Activated CD4-positive, alpha-beta T cell treated with anti-CD3 and anti-CD28 coated beads for 24 hours (primary cell): ENCODE measurements at regions not wholly inside any gene's neighbourhood (a gene's known extent, or its start where the extent isn't known, plus 50 kb on each side); places are given as distances from the start of the nearest gene placed in this dataset.
A peak's percentile ranks its signal among the peaks of the same experiment; 100 is the strongest.

ENCODE experiments used
- DNase-seq, 2 donors: peaks; one replicate each; pipeline ENCODE4 v3.0.0-alpha.2; 2020; ENCODE audit warnings: low read depth in 2 of 2

DNA sequence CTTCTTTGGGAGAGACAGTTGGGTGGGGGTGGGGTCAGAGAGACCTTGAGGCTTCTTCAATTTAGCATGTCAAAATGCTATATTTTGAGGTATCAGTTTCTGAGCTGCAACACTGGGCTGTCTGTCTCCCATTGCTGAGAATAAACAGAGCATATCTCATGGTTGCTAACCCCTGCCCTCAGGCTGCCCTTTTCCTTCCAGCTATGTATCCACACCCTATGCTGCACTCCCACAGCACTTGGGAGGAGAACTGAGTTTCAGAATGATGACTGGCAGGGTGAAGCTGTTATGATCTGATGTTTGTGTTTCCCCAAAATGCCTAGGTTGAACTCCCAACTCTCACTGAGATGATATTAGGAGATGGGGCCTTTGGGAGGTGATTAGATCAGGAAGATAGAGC lies 794.0 kb downstream of the RNF144A start:
- DNase-seq: no peak

DNA sequence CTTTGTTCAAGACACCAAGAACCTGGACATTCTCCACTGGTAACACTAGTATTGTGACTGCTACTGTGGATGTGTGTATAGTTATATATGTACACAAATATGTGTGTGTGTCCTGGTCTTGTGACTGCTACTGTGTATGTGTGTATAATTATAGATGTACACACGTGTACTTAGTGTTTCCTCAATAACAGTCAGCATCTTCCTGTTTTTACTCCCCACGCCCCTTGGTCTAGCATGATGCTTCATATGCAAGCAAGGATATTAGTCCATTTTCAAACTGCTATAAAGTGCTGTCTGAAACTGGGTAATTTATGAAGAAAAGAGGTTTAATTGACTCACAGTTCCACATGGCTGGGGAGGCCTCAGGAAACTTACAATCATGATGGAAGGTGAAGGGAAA lies 802.7 kb downstream of the RNF144A start:
- no peak for DNase-seq

DNA sequence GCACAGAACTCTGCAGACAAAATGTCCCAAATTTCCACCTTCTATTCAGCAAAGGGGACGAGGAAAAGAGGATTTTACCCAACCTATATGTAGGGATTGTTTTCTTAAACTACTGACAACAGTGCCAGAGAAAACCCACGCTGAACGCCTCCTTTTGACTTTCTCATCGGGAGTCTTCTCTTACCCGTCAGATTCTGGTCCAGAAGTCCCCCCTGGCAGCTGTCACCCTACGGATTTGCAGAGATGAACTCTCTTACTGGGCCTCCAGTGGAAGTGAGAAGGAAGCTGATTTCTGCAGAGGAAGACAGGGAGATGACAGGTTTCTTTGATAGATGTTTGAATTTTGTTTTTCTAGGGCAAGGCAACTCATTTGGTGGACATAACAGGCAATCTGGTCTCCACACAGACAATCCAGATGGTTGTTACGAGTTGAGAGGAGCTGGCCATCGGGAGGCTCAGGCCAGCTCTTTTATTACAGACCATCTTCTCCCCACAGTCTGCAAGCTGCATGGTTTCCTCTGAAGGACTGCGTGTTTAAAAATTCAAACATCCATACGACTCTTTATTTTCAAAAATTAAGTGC lies 804.3 kb downstream of the RNF144A start:
- no peak for DNase-seq

DNA sequence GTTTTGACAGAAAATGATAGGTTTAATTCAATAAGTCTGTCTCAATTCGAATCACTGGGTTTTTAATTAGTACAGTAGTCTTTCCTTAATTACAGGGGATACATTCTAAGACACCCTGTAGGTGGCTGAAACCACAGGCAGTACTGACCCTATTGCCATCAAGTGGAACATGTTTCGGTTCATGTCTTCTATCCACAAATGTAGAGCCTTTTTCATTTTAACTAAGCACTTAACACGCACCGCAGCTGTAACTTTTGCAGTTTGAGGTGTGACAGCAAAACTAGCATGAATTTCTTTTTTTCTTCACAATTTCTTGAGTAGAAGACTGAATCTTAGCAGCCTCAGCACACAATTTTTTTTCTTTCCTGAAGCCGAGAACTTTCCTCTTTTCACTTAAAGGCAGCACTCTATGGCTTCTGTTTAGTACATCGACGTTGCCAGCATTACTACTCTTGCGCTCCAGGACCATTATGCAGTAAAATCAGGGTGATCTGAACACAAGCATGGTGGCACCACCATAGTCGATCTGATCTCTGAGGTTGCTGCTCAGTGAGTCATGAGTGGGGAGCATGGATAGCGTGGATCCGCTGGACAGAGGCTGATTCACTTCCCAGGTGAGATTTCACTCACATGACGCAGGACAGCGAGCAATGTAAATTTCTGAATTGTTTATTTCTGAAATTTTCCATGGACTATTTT lies 805.1 kb downstream of the RNF144A start:
- no peak for DNase-seq

DNA sequence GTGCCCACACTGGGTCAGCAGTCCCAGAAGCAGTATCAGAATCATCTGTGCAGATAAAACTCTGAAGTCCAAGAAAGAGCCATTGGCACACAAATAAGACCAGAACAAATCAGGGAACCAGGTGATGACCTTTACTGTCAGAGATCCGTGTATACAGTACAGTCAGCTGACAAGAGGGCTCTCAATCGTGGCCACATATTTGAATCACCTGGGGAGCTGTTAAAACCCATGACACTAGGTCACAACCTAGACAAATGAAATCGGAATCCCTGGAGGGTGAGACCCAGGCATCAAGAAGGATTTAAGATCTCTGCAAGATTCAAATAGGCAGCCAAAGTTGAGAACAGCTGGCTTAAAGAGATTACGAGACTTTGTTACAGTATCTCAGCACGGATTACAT lies 807.1 kb downstream of the RNF144A start:
- no peak for DNase-seq

DNA sequence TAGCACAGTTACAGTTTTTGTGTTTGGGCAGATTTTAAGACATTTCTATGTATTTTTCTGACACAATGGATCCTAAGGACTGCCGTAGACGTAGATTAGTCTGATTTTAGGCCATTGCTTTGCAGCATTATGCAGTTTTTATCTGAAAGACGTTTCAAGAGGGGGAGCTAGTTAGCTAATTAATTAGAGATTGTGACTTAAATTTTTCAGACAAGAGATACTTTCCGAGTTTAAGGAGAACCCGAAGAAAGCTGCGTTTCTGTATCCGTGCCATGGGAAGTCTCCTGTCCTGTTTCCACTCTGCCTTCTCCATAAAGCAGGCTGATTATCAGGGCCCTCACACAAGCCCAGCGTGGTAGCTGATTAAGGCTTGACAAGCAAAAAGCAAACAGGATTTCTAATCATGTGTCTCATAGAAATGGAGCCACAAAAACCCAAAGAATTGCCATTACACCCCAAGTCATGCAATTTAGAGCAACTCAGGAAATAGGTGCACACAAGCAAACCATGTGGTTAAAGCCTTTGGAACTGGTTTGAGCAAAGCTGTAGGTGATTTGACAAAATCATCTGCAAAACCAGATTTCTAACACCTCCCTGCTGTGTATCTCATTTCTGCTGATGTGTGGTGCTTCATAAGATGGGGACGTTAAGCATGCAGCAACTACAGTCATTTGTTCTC lies 808.1 kb downstream of the RNF144A start:
- DNase-seq: no peak

DNA sequence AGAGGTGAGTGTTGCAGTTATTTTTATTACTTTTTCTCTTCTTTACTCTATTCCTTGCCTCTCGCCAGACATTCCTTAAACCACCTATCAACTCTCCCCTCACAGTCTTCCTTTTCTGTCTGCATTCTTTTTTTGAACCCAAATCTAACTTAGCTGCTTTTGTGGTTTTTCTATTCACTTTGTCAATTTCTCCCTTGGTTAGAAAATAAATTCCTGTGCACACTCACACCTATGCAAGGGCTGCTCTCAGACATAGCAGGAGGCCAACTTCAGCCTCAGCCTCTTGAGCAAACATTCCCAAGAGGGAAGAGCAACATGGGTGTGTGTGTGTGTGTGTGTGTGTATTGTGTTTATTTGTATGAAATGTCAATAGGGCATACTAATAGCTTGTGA lies 808.6 kb downstream of the RNF144A start:
- no peak for DNase-seq

DNA sequence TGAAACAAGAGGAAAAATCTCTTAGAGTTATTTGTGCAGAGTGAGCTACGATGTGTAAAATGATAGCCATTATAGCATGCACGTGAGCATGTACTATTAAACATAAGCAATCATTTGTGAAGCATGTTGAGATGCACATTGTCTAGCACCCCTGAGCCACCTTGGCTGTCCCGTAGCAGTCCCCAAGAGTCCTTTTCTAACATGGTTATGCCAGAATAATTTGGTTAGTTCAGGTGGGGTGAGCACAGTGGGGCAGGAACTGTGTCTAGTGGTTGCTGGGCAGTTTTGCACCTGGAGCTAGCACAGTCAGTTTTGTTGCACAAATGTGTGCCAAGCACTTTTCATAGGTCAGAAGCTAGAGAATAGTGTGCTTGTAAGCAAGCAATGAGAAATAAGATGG lies 809.8 kb downstream of the RNF144A start:
- DNase-seq: no peak

DNA sequence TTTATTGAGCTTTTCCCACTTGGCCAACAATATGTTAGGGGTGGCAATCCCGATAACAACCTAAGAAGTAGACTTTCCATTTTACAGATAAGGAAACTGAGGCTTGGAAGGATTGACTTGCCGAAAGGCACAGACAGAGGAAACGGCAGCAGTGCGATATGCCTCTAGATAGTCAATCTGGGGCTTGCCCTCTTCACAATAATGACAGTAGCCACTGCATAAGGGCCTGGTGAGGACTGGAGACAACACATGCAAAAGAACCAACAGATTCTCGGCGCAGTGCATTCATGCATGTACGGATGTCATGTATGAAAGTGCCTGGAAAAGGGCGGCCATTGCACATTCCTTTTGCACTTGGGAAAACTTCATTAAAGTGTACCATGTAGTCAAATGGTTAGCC lies 811.2 kb downstream of the RNF144A start:
- DNase-seq: no peak

DNA sequence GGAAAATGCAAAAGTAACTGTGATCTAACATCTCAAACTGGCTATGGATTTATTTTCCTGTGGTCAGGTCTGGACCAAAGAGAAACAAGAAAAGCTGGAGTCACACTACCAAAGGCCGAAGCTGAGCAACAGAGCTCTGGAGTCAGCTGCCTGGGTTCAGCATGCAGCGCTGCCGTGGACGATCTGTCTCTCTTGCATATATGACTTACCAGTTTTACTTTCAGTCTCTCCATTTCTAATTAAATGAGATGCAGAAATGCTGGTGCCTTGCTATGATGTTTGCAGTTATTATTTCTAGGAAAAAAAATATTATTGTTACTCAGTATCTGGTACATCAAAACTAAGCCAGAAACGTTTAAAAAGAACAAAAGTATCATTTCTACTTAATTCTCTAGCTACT lies 813.2 kb downstream of the RNF144A start:
- DNase-seq: peak in 1 of 2 donors; percentile 17

DNA sequence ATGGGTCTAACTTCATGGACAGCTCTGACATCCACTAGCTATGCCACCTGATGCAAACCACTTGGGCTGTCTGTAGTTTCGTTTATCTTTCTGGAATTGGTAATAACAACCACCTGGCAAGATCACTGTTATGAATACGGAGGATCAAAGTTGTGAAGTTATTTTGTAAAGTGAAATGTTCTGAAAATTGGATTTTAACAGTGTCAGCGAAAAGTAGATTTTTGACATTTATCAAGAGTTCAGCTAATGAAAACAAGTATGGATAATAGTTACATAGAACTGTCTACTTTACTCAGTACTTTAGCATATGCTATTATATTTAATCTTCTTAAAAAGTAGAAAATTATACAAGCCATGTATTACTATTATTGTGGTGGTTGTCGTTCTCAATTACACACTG lies 813.8 kb downstream of the RNF144A start:
- no peak for DNase-seq

DNA sequence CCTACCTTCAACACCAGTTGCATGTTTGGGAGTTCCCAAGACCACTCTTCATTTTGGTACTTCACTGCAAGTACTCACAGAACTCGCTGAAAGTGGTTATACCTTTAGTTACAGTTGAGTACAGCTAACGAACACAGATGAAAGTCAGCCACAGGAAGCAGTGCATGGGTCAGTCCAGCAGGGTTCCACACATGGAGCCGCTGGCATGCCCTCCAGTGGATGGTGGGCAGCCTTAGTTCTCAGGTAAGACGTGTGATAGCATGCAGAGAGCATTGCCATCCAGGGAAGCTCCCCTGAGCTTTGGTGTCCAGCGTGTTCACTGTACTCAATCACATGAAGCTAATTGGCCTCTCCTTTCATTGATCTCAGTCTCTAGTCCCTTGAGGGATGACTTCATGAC lies 815.3 kb downstream of the RNF144A start:
- DNase-seq: no peak

DNA sequence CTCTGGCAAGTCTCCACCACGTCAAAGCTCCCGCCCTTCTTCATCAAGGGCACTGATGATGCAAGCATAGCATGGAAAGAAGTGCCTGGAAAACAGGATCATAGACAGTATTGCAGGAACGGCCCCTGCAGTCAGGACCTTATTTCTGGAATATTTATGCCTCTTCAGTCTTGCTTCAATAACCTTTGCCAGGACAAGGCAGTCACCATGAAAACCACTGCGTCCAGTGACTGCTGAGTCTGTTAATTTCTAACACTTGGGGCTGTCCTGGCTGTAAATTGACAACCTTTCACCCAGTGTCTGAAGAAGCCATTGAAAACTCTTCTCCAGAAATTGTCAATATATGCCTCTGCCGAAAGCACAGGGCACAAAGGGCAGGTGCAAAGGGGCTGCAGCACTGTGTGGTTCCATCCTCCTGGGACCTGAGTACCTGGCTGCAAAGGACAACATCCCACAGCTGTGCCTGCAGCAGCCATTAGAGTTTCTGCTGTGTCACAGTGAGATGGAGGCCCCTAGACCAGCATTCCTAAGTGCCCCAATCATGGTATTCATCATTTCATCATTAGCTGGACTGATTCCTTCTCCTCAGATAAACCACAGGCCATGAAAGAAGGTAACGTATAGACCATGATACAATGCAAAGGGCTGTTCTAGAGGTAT lies 819.6 kb downstream of the RNF144A start:
- no peak for DNase-seq

DNA sequence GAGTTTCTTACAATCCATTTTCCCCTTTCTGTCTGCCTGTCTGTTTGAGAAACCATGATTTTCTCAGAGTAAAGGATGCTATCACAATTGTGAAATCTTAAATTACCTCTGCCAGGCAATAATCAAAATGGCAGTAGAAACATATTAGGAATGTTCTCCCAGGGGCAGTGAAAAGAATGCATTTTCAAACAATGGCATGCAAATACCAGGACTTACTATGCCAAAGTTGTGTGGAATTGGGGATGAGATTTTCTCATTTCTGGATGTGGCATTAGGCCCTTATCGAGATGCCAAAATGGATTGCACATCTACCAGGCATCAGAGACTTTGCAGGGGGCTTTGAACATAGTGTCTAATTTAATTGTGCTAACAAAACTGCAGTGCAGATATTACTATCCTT lies 821.4 kb downstream of the RNF144A start:
- no peak for DNase-seq

DNA sequence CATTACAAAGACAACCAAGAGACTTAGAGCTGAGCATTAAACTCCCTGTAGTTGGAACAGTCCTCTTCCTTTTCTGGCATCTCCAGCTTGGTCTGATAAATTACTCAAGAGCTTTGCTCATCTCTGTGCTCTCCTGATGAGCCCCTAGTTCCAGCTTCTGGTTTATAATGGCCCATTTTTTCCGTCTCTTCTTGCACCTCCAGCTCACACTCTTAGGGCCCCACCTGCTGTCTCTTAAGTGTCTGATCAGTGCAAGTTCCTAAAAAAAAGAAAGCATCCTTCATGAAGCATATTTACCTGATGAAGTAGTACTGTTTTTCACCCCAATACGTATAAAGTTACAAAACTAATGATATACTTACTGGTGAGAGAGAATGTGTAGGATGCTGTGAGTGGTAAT lies 822.9 kb downstream of the RNF144A start:
- no peak for DNase-seq

DNA sequence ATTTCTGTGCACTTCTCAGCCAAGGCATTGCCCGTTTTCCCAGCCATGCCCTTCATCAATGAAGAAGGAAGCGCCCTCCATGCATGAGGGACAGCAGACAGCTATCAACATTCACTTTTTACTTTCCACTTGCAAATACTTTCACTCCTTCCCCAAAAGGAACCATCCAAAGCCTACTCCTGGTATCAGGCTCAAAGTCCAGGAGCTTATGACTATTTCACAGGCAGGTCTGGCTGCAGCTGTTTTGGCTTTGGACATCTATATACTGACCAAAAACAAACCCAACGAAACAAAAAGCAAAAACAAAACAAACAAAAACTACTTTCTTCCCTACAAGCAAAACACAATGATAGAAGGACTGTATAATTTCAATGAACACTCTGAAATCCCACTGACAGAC lies 825.1 kb downstream of the RNF144A start:
- no peak for DNase-seq

DNA sequence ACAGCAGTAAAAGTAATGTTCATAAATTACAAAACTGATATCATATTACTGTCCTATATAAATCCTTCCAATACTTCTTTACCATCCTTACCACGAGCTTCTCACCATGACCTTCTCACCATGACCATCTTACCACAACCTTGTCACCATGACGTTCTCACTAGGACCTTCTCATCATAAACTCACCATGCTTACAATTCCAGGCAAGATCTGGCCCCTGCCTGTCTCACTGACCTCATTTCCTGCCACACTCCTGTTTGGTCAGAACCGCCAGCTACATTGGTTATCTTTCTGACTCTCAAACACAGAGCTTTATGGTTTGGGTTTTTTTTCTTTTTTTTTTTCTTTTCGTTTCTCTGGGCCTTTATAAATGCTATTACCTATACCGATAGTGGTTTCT lies 827.6 kb downstream of the RNF144A start:
- no peak for DNase-seq

DNA sequence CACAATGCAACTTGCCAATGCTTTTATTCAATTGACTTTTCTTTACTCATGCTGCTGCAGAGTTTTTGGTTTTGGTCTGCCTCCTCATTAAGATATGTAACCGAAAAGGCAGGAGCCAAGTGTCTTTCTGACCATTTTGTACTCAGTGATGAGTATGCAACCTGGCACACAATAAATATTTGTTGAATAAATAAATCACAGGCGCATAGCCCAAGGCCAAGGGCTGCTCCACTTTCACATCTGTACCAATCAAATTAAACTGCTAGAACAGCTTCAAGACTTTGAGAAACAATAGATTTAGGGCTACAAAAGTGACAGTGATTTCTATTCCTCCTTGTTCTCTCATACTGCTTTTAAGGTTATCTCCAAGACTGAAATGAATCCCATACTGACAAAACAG lies 828.2 kb downstream of the RNF144A start:
- no peak for DNase-seq

DNA sequence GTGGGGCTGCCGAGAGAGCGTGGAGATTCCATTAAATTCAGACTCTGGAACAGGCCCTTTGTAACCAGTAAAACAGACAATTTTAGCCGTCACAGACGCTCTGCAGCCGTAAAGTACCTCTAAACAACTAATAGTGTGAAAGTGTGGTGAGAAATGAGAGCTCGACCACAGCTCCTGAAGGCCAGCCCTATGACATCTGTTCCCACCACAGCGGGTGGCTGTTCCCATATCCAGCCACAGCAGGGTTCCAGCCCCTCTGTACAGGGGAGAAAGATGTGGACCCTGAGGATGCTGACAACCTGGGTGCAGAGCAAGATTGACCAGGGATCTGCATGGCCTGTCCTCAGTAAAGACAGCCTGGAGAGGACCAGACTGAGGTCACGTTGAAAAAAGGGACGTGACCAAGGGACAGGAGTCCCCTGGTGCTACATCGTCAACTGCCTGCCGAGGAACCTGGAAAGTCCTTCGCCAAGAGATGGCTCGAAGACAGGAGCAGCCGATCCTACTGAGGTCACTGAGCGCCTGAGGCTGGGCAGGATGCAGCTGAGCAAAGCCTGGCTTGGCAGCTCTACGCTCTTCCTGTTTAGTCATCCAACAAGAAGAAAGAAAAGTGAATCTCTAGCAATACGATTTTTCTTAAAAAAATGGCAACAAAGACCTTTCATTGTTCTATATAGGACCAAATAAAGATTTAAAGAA lies 831.7 kb downstream of the RNF144A start:
- DNase-seq: no peak

DNA sequence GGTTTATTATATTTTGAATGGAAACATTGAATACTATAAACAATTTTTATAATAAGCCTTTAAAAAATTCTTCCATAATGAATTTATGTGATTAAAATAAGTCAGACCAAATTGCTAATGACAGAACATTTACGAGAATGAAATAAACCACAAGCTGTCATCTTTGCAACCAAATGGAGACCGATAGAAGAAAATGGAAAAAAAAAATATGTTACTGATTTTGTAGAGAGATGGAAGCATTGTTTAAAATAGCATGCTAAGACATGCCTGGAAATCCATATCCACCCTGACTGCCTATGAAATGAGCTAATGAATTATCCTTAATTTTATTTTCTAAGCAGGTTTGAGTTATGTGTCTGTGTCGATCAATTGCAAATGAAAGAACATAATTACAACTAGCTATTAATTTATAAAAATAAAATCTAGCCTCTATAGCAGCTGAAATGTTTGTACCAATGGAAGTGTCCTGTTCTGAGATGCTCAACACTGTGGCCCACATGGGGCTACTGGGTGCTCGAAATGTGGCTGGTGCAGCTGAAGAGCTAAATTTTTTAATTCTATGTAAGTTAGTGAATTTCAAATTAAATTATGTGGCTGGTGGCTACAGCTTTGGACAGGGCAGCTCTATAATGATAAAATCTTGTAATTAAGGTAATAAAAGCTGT lies 832.8 kb downstream of the RNF144A start:
- DNase-seq: no peak

DNA sequence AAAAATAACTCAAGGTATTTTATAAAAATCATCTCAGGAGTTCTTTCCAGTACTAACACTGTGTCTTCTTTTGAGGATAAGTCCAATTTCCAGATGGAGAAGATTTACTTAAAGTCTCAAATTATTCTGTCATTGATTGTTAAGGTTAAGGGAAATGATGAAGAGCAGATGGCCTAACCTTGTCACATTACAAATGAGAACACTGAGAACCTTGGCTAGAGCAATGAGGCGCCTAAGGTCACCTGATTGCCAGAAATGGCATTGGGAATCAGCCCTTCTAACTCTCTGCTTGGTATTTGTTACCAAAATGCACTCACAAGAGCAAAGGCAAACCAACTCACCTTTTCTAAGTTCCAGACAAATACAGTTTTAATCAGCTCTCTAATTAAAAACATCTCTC lies 835.1 kb downstream of the RNF144A start:
- no peak for DNase-seq

DNA sequence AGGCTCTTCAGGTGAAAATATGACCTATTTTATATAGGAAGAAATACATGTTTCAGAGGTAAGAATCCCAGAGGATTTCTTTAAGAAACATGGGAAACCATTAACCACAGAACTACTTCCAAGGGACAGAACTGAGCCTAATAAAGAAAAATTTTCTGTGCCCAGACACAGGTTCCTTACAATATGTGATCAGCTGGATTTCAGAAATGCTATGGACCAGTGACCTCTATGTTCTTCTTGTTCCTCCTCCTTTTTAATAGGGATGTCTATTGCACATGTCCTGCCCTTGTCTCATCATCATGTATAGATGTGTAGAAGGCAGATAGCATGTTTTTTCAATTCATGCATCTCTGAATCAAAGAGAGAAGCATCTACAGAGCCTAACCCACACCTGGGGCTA lies 836.6 kb downstream of the RNF144A start:
- no peak for DNase-seq
